HepG2 (cell line): ENCODE measurements at regions not wholly inside any gene's neighbourhood (a gene's known extent, or its start where the extent isn't known, plus 50 kb on each side); places are given as distances from the start of the nearest gene placed in this dataset.

ENCODE experiments used
- ATAC-seq: fragments of 200-7000 bp; cut with Tn5 transposase; 3 replicates; pipeline ENCODE4 v1.9.1; 2020; ENCODE audit warnings: mild to moderate bottlenecking, moderate library complexity
- BruUV-seq: library from RNA; stranded (reverse); fragments of 400-500 nt; replicated peaks from 2 replicates; lab custom pipeline; 2021; lab: Mats Ljungman, UMichigan
- CTCF ChIA-PET: fragments of 300-600 bp; formaldehyde crosslinking; extraction: SDS; loops from one replicate; lab custom pipeline; 2021; ENCODE audit warnings: low total read pairs, inconsistent platforms, low intra/inter-chr PET ratio; lab: Yijun Ruan, JAX
- POLR2A ChIA-PET: fragments of 350-600 bp; sonication (Branson Sonifier 250); formaldehyde crosslinking; loops from one replicate; lab custom pipeline; 2020; ENCODE audit warnings: antibody characterized with exemption, inconsistent platforms; lab: Yijun Ruan, JAX
- DNase-seq: peaks from one replicate; pipeline ENCODE4 v3.0.0-alpha.2; 2015; ENCODE audit warnings: low spot score
- FAIRE-seq: peaks from 3 replicates; lab custom pipeline; 2011; peaks lifted over from hg19 to GRCh38; lab: Jason Lieb, UNC
- H2AFZ ChIP-seq: one replicate; pipeline ENCODE4 v1.6.1; 2011; ENCODE audit warnings: low read length, inconsistent platforms
- H3K27ac ChIP-seq: fragments of 300-600 bp; 3 replicates; pipeline ENCODE4 v1.8.0; 2011; ENCODE audit warnings: mixed run types, mild to moderate bottlenecking, mixed read lengths, low read length, inconsistent platforms; ENCODE audit not compliant: insufficient read depth; ENCODE audit errors: extremely low read length
- H3K27me3 ChIP-seq, 2 experiments: fragments of 200-600 bp in 1 of 2; 2 replicates in 1 of 2; 3 replicates in 1 of 2; pipeline versions ENCODE4 v1.6.0 to v1.8.0; 2011; ENCODE audit warnings: low read length in 2 of 2, mild to moderate bottlenecking in 2 of 2, moderate library complexity in 2 of 2, inconsistent platforms in 1 of 2; ENCODE audit not compliant: insufficient read depth in 2 of 2, control insufficient read depth in 1 of 2
- H3K36me3 ChIP-seq, 2 experiments: fragments of 200-600 bp in 1 of 2; replicated peaks in 1 of 2; 2 replicates in 1 of 2; 3 replicates in 1 of 2; pipeline versions ENCODE4 v1.5.1 to v1.8.0; 2011; ENCODE audit warnings: low read length in 2 of 2, inconsistent platforms in 1 of 2; ENCODE audit not compliant: insufficient read depth in 2 of 2, control insufficient read depth in 1 of 2
- H3K4me1 ChIP-seq: 2 replicates; pipeline ENCODE4 v1.5.1; 2012; ENCODE audit warnings: low read length, inconsistent platforms; ENCODE audit not compliant: insufficient read depth
- H3K4me2 ChIP-seq: 2 replicates; pipeline ENCODE4 v1.6.0; 2011; ENCODE audit warnings: low read depth, low read length, inconsistent platforms
- H3K4me3 ChIP-seq, 3 experiments: fragments of 200-600 bp in 1 of 3; sonication (generic), shearing (Covaris generic) in 1 of 3; replicated peaks in 1 of 3; 2 replicates each; pipeline ENCODE4 v1.5.1; 2011 to 2016; ENCODE audit warnings: low read length in 3 of 3, inconsistent platforms in 2 of 3, low read depth in 2 of 3, mild to moderate bottlenecking in 2 of 3, control low read depth in 1 of 3, mixed read lengths in 1 of 3; ENCODE audit not compliant: insufficient read depth in 1 of 3
- H3K79me2 ChIP-seq: one replicate; pipeline ENCODE4 v1.6.1; 2011; ENCODE audit warnings: low read length, inconsistent platforms; ENCODE audit not compliant: insufficient read depth
- H3K9ac ChIP-seq: 2 replicates; pipeline ENCODE4 v1.6.0; 2011; ENCODE audit warnings: mild to moderate bottlenecking, low read depth, low read length, inconsistent platforms; ENCODE audit not compliant: insufficient read depth
- H3K9me3 ChIP-seq: 2 replicates; pipeline ENCODE4 v1.5.1; 2012; ENCODE audit warnings: mild to moderate bottlenecking, low read length
- H4K20me1 ChIP-seq: 2 replicates; pipeline ENCODE4 v1.6.0; 2011; ENCODE audit warnings: inconsistent platforms, mild to moderate bottlenecking, low read length, moderate library complexity; ENCODE audit not compliant: insufficient read depth
- ZFP36L1 ChIP-seq: sonication (generic); formaldehyde crosslinking; IDR thresholded peaks from 2 replicates; pipeline ENCODE4 v1.8.0; 2022; ENCODE audit warnings: mild to moderate bottlenecking, missing genetic modification reagents, moderate library complexity
- ZFP90 ChIP-seq: sonication (generic); formaldehyde crosslinking; IDR thresholded peaks from 2 replicates; pipeline ENCODE4 v1.8.0; 2022; ENCODE audit warnings: missing genetic modification reagents, mild to moderate bottlenecking, inconsistent platforms, borderline replicate concordance
- WGBS: methylation state at CpG from one replicate; pipeline ENCODE4 v1.1.6; 2017; ENCODE audit warnings: low lambda C conversion rate; 5-methylcytosine and 5-hydroxymethylcytosine counted together
- in situ Hi-C: cut with HindIII; loops from 2 replicates; pipeline ENCODE4 v1.10.0; 2017; ENCODE audit warnings: low pct_unique_long_range_greater_than_20kb; ENCODE audit not compliant: extremely low pct_ligation_motif_present
- intact Hi-C: fragments of 100-400 bp; cut with micrococcal nuclease; formaldehyde crosslinking; loops from one replicate; pipeline ENCODE4 v1.10.0; 2022; ENCODE audit not compliant: unreplicated experiment
- TF ChIP-seq, protein P1 (sequence below): sonication (generic); formaldehyde crosslinking; IDR thresholded peaks from 2 replicates; pipeline ENCODE4 v1.9.0; 2021; ENCODE audit warnings: missing genetic modification reagents, borderline replicate concordance
- TF ChIP-seq, protein P2 (sequence below), 2 experiments: IDR thresholded peaks; 2 replicates each; pipeline ENCODE4 v1.6.1; 2011 to 2012; ENCODE audit warnings: low read length in 2 of 2, borderline replicate concordance in 1 of 2, low read depth in 1 of 2, mild to moderate bottlenecking in 1 of 2, moderate library complexity in 1 of 2

GRCh38 chr2:207308519-207309224 is 142.9 kb upstream of the KLF7 start:
- Histone ChIP-seq H3K4me1 (no peaks in the 10 kb centered on the region; the same call in 1 of the 2 replicates), H3K4me2 (no peak overlapping the region), H2AFZ (no peak overlapping the region), H3K27me3 (no peaks in the 10 kb centered on the region), H3K27ac (no peak overlapping the region), H3K4me3 (no peak overlapping the region), H3K36me3 (no peaks in the 10 kb centered on the region), H3K79me2 (no peaks in the 10 kb centered on the region), H3K9me3 (no peaks in the 10 kb centered on the region), H3K9ac (no peak overlapping the region), H4K20me1 (no peaks in the 10 kb centered on the region; the same call in 1 of the 2 replicates)
- intact Hi-C loops (no loop called here), in situ Hi-C loops (no loop called here)
- CTCF ChIA-PET, result no interaction called here
- ATAC-seq (no peak), FAIRE-seq (no peak), DNase-seq (no peak)
- 49% methylated on average over 3 of the region's 3 CpGs for WGBS
- TF ChIP-seq, protein P1, sequence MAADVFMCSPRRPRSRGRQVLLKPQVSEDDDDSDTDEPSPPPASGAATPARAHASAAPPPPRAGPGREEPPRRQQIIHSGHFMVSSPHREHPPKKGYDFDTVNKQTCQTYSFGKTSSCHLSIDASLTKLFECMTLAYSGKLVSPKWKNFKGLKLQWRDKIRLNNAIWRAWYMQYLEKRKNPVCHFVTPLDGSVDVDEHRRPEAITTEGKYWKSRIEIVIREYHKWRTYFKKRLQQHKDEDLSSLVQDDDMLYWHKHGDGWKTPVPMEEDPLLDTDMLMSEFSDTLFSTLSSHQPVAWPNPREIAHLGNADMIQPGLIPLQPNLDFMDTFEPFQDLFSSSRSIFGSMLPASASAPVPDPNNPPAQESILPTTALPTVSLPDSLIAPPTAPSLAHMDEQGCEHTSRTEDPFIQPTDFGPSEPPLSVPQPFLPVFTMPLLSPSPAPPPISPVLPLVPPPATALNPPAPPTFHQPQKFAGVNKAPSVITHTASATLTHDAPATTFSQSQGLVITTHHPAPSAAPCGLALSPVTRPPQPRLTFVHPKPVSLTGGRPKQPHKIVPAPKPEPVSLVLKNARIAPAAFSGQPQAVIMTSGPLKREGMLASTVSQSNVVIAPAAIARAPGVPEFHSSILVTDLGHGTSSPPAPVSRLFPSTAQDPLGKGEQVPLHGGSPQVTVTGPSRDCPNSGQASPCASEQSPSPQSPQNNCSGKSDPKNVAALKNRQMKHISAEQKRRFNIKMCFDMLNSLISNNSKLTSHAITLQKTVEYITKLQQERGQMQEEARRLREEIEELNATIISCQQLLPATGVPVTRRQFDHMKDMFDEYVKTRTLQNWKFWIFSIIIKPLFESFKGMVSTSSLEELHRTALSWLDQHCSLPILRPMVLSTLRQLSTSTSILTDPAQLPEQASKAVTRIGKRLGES (CRISPR knock-in tag), result no peak
- TF ChIP-seq, protein P2, sequence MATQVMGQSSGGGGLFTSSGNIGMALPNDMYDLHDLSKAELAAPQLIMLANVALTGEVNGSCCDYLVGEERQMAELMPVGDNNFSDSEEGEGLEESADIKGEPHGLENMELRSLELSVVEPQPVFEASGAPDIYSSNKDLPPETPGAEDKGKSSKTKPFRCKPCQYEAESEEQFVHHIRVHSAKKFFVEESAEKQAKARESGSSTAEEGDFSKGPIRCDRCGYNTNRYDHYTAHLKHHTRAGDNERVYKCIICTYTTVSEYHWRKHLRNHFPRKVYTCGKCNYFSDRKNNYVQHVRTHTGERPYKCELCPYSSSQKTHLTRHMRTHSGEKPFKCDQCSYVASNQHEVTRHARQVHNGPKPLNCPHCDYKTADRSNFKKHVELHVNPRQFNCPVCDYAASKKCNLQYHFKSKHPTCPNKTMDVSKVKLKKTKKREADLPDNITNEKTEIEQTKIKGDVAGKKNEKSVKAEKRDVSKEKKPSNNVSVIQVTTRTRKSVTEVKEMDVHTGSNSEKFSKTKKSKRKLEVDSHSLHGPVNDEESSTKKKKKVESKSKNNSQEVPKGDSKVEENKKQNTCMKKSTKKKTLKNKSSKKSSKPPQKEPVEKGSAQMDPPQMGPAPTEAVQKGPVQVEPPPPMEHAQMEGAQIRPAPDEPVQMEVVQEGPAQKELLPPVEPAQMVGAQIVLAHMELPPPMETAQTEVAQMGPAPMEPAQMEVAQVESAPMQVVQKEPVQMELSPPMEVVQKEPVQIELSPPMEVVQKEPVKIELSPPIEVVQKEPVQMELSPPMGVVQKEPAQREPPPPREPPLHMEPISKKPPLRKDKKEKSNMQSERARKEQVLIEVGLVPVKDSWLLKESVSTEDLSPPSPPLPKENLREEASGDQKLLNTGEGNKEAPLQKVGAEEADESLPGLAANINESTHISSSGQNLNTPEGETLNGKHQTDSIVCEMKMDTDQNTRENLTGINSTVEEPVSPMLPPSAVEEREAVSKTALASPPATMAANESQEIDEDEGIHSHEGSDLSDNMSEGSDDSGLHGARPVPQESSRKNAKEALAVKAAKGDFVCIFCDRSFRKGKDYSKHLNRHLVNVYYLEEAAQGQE (IDR thresholded peaks at IDR 0.05; ENCODE audit: borderline replicate concordance in 1 of 2, low read depth in 1 of 2, low read length in 2 of 2), result peak in 1 of 2 experiments; percentile 24; a peak in 1 of 4 replicates
- TF ChIP-seq ZFP36L1 (CRISPR knock-in tag) (no peak), ZFP90 (CRISPR knock-in tag) (no peak)
- BruUV-seq, result no TSS peak
- POLR2A ChIA-PET, result no interaction called here
